SK-N-SH (cell line): ENCODE measurements at regions not wholly inside any gene's neighbourhood (a gene's known extent, or its start where the extent isn't known, plus 50 kb on each side); places are given as distances from the start of the nearest gene placed in this dataset.

Source experiments
- CTCF ChIP-seq: fragments of 200-600 bp; sonication (generic); IDR thresholded peaks from 2 replicates; pipeline ENCODE4 v1.6.1; 2017; ENCODE audit warnings: antibody characterized with exemption, mild to moderate bottlenecking, moderate library complexity
- ELF1 ChIP-seq: IDR thresholded peaks from 2 replicates; pipeline ENCODE4 v1.4.0; 2012
- PBX3 ChIP-seq: IDR thresholded peaks from 2 replicates; pipeline ENCODE4; 2012
- POLR2AphosphoS5 ChIP-seq: IDR thresholded peaks from 2 replicates; pipeline ENCODE4 v1.6.1; 2012; ENCODE audit warnings: low read depth, low read length
- SIN3A ChIP-seq: IDR thresholded peaks from 2 replicates; pipeline ENCODE4 v1.6.1; 2012; ENCODE audit warnings: low read depth, mild to moderate bottlenecking, low read length, moderate library complexity, borderline replicate concordance
- TAF1 ChIP-seq: IDR thresholded peaks from 2 replicates; pipeline ENCODE4 v1.6.1; 2012; ENCODE audit warnings: low read depth, mild to moderate bottlenecking, low read length, moderate library complexity, borderline replicate concordance
- USF1 ChIP-seq: IDR thresholded peaks from 2 replicates; pipeline ENCODE4 v1.4.0; 2012; ENCODE audit warnings: low read depth, borderline replicate concordance
- YY1 ChIP-seq: IDR thresholded peaks from 2 replicates; pipeline ENCODE4 v1.4.0; 2012; ENCODE audit warnings: low read depth, mild to moderate bottlenecking
- ZBTB33 ChIP-seq: IDR thresholded peaks from 2 replicates; pipeline ENCODE4 v1.4.0; 2012; ENCODE audit warnings: low read depth, borderline replicate concordance

- no peak for TF ChIP-seq CTCF
- no peak for TF ChIP-seq TAF1
- no peak for TF ChIP-seq SIN3A
- no peak for TF ChIP-seq ELF1
- TF ChIP-seq PBX3 = no peak
- TF ChIP-seq POLR2AphosphoS5 = no peak
- no peak for TF ChIP-seq YY1
- TF ChIP-seq ZBTB33 = no peak
- TF ChIP-seq USF1 = no peak
These were observed 472.9 kb downstream of the FOXO1 start for GRCh38 chr13:40193286-40194223.
